Kidney glomerular epithelial cell (primary cell): ENCODE measurements at regions not wholly inside any gene's neighbourhood (a gene's known extent, or its start where the extent isn't known, plus 50 kb on each side); places are given as distances from the start of the nearest gene placed in this dataset.
"Not testable (repeated sequence)": the region's sequence is repeated elsewhere in the genome, so short reads cannot be mapped to it uniquely, and the experiment has no call there.

Experiments
- DNase-seq: peaks from one replicate; lab custom pipeline; 2025; lab: John Stamatoyannopoulos, UW

- DNase-seq = no peak
Measured at GRCh38 chr1:219433496-219434131, 179.3 kb downstream of the ZC3H11B start.

DNA sequence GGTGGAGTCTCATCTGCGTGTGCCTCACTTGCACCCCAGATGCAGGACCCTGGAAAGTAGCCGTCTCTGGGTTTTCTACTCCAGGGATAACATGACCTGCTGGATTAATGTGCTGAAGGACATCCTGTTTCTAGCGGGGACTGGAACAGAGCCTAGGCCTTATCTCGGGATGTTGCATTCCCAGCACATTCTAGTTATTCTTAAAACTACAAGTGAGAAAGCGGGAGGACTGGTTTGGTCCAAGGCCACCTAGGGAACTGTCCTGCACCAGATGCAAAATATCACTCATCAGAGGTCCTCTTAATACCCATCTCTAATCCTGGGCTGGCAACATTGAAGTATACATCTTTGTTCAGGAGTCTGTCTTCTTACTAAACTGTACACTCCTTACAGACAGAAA lies 179.9 kb downstream of the ZC3H11B start:
- DNase-seq = no peak

- no peak for DNase-seq
Measured at GRCh38 chr1:219432191-219432606, 180.7 kb downstream of the ZC3H11B start.

DNA sequence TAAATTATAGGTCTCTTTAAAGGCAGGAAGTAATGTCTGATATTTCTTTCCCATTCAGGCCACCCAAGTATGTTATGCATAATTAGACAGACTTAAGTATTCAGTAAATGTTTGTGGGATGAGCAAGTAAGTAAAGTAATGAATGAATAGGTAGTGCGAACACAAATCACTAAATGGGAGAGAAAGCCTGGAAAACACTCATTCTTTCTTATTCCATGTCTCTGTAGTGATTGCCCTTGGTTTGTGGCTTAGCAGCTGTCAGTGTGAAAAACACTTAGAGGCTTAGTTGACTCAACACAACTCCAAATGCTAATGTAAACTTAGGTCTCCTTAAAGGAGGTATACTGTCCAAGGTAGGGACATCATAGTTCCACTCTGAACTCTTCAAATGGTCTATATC lies 182.5 kb downstream of the ZC3H11B start:
- peak; percentile 31 for DNase-seq

DNA sequence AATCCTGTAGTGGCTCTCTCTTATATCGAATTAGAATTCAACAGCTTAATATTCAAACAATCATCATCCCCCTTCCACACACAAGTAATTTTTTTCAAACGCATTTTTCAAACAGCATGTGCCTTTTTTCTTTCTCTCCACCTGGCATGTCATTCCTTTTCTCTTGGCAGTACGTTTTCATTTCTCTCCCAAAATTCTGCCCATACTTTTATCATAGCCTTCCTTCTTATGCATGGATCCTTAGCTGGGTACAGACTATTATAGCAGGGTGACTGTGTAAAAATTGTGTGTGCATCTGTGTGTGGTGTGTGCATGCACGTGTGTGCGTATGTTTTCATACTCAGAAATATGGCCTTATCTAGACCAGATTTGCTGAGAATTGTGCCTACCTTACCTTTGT lies 184.3 kb downstream of the ZC3H11B start:
- no peak for DNase-seq

- no peak for DNase-seq
Measured at GRCh38 chr1:219427989-219428388, 184.9 kb downstream of the ZC3H11B start.

GRCh38 chr1:219427403-219427802 lies 185.5 kb downstream of the ZC3H11B start:
- no peak for DNase-seq

GRCh38 chr1:219422811-219423598 lies 189.9 kb downstream of the ZC3H11B start:
- DNase-seq = no peak

GRCh38 chr1:219420913-219421312 lies 192.0 kb downstream of the ZC3H11B start:
- no peak for DNase-seq

DNA sequence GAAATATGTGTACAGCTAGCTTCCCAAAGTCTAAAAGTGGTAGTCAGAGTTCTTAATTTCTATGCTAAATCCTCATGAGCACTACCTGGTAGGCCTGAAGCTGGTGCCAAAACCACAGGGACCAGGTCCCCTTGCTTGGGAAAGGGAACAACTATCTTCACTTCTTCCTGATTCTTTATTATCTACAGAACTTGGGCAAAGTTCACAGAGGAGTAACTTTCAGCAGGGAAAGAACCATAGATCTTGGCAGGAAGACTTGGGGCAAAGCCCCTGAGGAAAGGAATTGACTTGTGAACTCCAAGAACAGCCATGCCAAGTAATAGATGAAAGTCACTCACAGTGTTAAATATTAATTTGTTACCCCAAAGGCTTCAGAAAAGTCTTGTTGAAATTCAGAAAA lies 193.0 kb downstream of the ZC3H11B start:
- no peak for DNase-seq

DNA sequence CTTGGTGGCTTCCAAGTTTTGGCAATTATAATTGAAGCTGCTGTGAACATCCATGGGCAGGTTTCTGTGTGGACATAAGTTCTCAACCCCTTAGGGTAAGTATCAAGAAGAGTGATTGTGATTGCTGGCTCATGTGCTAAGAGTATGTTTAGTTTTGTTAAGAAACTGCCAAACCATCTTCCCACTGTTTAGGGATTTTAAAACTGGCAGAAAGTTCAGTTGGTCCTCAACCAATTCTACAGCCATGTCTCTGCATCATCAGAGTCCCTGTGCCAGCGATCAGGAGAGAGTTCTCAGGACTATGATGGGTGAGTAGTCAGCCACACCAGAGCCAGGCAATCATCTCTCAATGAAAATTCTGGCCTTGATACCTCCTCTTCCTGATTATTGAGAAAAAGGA lies 193.8 kb downstream of the ZC3H11B start:
- DNase-seq = no peak

GRCh38 chr1:219417610-219418009 lies 195.3 kb downstream of the ZC3H11B start:
- DNase-seq = no peak

DNA sequence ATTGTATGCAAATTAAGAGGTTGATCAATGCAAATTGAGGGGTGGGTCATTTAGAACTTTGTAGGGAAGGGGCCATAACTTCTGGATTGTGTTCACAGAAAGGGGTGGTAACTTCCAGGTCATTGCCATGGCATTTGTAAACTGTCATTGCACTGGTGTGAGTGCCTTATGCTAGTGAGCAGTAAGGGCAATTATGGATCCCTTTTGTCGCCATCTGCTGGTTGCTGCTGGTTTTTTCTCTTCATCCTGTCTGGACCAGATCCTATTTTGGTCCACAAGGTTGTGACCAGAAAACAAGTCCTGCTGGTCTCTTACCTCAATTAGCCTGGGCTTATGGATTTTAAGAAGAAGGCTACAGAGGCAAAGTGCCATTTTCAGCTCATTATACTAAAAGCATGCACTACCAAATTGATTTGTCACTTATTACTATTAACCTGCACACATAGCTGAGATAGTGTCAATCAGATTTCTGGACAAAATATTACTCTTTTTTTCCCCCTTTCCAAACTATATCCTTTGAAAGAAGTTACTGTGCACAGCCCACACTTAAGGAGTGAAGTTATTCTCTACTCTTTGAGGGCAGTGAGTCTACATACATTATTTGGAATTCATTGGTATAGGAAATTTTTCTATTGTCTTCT lies 196.2 kb downstream of the ZC3H11B start:
- DNase-seq = peak; percentile 36

- DNase-seq = no peak
Measured at GRCh38 chr1:219415915-219416314, 197.0 kb downstream of the ZC3H11B start.

GRCh38 chr1:219415433-219415832 lies 197.5 kb downstream of the ZC3H11B start:
- DNase-seq = no peak

DNA sequence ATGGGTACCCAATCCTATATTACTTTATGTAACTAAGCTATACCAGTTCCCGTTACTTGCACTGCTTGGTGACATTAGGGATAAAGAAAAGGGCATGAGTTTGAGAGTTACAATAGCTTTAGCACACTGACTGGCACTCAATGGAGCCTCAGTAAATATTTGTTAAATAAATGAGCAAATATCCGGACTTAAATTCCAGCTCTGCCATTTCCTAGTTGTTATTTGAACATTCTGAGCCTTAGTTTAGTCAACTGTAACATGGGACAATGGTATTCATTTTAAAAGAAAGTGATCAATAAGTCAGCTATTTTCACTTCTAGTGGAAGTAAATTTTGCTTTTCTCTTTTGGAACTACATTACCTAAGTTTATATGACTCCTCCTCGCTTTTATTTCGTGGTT lies 198.7 kb downstream of the ZC3H11B start:
- DNase-seq = no peak

DNA sequence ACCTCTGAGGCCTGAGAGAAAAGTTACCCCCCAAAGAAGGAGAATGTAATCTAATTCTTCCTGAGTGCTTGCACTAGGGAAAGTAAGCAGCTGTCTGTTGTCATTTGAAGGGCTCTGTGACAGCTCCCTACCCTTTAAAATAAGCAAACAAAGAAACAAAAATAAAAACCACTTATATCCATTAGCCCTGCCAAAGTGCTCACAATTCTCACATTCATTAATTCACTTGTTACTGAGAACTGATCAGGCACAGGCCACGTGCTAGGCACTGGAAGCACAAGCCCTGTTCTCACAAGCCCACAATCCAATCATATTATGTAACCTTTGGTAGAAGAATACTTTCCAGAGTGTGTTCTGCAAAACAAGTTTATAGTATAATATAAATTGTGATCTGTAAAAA lies 199.4 kb downstream of the ZC3H11B start:
- no peak for DNase-seq

DNA sequence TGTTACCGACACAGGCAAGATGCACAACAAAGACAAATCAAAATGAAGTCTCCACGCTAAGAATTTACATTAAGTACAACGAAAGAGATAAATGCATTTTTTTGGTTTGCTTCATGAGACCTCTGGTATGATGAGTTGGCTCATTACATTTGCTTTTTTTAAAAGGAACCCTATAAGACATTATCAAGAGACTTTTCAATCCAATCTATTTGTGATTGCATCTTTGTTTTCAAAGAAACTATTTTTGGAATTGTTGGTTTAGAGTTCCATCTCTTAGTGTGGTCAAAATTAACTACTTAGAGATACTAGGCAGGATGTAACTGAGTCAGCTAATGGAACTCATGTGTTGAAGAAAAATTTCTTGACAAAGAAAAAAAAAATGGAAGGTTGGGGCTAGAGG lies 200.1 kb downstream of the ZC3H11B start:
- DNase-seq = no peak

- DNase-seq = not testable (repeated sequence)
Measured at GRCh38 chr1:219410721-219411120, 202.2 kb downstream of the ZC3H11B start.

DNA sequence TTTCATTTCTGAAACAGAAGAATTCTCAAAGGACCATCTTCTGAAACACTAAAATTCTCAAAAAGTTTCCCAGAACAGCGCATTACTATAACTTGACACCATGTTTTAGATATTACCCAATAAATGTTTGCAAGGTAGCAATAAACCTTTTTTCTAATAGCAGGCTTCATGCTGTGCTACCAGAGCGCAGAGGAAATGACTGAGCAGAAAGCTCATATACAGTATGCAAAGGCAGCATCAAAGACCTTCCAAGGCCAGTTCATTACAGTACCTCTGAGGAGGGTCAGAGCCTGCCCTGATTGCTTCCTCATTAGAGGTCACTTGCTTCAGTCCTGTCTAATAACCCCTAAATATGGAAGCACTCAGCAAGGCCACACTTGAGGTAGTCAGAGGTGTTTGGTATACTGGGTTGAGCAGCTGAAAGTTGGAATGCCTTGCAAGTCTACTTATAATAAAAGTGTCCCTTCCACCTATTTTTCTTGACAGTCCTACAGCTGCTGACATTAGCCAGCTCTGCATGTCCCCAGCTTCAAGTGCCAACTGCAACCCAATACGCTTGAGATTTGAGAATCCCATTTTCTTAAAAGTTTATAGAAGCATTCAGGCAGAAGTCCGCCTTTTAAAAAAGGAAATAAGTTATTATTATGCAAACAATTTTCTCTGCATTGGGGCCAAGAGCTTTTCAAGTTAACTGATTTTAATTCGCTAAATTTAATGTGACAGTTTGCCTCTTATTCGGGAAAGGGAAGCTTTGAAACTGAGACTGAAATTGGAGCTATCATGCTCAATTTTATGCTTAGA lies 207.2 kb downstream of the ZC3H11B start:
- DNase-seq = no peak

GRCh38 chr1:219404629-219405028 lies 208.3 kb downstream of the ZC3H11B start:
- no peak for DNase-seq

DNA sequence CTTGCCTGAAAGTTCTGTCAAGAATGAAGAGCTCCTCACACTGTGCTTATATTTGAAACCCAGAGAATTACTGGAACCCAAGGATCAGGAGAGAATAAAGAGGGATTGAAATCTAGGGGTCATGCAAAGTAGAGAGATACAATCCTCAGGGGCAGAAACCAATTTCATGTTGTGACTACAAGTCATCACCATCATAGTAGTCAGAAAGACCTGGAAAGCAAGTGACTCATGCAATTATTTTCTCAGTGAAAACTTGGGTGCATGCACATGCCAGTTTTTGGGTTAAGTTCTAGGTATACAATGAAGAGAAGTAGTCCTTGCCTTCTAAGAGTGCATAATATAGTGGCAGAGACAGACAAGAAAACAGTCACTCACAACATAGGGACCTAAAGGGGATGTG lies 210.0 kb downstream of the ZC3H11B start:
- DNase-seq = no peak
